ENCODE measurements at regions not wholly inside any gene's neighbourhood (a gene's known extent, or its start where the extent isn't known, plus 50 kb on each side); places are given as distances from the start of the nearest gene placed in this dataset.

DNA sequence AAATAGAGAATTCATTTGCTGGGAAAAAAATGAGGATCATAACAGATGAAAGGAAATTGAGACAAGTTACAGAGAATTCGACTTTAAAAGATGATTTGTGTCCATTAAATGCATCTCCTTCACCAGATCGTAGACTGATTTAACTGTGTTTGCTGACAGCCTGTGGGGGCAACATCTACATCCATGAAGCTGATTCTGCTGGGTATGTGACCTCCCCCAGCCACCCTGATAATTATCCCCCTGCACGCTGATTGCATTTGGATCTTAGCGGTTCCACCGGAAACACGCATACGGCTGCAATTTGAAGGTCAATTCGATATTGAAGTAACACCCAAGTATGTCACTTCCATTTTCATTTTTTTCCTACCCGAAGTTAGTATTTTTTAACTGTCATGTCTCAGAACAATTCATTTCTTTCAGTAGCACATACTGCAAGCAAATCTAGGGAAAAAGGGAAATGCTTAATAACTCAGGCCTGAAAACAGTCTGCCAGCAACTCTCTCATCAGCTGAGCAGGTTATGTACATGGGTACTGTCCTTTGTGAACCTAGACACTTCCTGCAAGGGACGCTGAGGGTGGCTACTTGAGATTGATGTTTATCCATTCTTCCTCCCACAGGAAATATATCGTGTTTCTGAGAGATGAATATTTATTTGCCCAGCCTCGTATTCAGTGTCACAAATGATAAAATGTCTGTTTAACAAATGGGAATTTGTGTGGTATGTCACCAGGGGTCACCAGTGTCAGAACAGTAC lies 134.9 kb downstream of the ZNF22 start:
- no peaks in the 10 kb centered on the region for H3K27me3 ChIP-seq (ENCODE audit: control insufficient read depth in 2 of 2, insufficient read depth in 2 of 2, low read length in 2 of 2)
- TF ChIP-seq EZH2 (IDR thresholded peaks at IDR 0.05; ENCODE audit: borderline replicate concordance, low read depth, low read length, severe bottlenecking) (no peak), POLR2A (IDR thresholded peaks at IDR 0.05; ENCODE audit: low read depth, low read length) (no peak), MYC (IDR thresholded peaks at IDR 0.05; ENCODE audit: low read depth, low read length) (no peak), GATA2 (IDR thresholded peaks at IDR 0.05; ENCODE audit: insufficient read depth, insufficient read length, low read depth, low read length) (no peak), JUN (IDR thresholded peaks at IDR 0.05; ENCODE audit: borderline replicate concordance, insufficient read depth, insufficient read length, low read depth) (no peak), FOS (IDR thresholded peaks at IDR 0.05; ENCODE audit: borderline replicate concordance, insufficient read depth, low read length) (no peak), POLR2AphosphoS5 (IDR thresholded peaks at IDR 0.05; ENCODE audit: insufficient read depth, low read depth, low read length) (no peak)
- TF ChIP-seq, protein P1, sequence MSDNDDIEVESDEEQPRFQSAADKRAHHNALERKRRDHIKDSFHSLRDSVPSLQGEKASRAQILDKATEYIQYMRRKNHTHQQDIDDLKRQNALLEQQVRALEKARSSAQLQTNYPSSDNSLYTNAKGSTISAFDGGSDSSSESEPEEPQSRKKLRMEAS (IDR thresholded peaks at IDR 0.05; ENCODE audit: insufficient read depth, insufficient read length), result no peak
- TF ChIP-seq, protein P2, sequence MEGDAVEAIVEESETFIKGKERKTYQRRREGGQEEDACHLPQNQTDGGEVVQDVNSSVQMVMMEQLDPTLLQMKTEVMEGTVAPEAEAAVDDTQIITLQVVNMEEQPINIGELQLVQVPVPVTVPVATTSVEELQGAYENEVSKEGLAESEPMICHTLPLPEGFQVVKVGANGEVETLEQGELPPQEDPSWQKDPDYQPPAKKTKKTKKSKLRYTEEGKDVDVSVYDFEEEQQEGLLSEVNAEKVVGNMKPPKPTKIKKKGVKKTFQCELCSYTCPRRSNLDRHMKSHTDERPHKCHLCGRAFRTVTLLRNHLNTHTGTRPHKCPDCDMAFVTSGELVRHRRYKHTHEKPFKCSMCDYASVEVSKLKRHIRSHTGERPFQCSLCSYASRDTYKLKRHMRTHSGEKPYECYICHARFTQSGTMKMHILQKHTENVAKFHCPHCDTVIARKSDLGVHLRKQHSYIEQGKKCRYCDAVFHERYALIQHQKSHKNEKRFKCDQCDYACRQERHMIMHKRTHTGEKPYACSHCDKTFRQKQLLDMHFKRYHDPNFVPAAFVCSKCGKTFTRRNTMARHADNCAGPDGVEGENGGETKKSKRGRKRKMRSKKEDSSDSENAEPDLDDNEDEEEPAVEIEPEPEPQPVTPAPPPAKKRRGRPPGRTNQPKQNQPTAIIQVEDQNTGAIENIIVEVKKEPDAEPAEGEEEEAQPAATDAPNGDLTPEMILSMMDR (IDR thresholded peaks at IDR 0.05; ENCODE audit: extremely low read depth in 1 of 2, insufficient read depth in 1 of 2, low read depth in 1 of 2, low read length in 2 of 2), result no peak
- no peaks in the 10 kb centered on the region for H3K9me3 ChIP-seq (replicated peaks; ENCODE audit: control insufficient read depth, insufficient read depth, low read length)
- no peaks in the 10 kb centered on the region for H4K20me1 ChIP-seq (replicated peaks; ENCODE audit: control insufficient read depth, extremely low read depth, insufficient read depth, low read length)
- no peak overlapping the region for H3K9ac ChIP-seq (replicated peaks; ENCODE audit: extremely low read depth, insufficient read depth, low read length)
- H3K36me3 ChIP-seq (ENCODE audit: control insufficient read depth in 2 of 2, extremely low read depth in 1 of 2, insufficient read depth in 2 of 2, low read length in 2 of 2), result no peaks in the 10 kb centered on the region
- POLR2A ChIA-PET, result no interaction called here
- H3K4me1 ChIP-seq (ENCODE audit: control insufficient read depth, extremely low read depth, insufficient read depth, low read length), result peaks cover 6% of the 10 kb centered on the region
- intact Hi-C loops (cut with micrococcal nuclease), result no loop called here
- no peaks in the 10 kb centered on the region for H3K79me2 ChIP-seq (ENCODE audit: control insufficient read depth, insufficient read depth, low read length)
- peak overlapping the region; percentile 66 for H2AFZ ChIP-seq (ENCODE audit: low read depth, low read length)
- CTCF ChIA-PET, result no interaction called here
- H3K4me3 ChIP-seq (replicated peaks in 1 of 3; ENCODE audit: insufficient read depth in 1 of 3, low read depth in 1 of 3, low read length in 3 of 3), result no peak overlapping the region
- dilution Hi-C loops (cut with MboI; ENCODE audit: extremely low pct_ligation_motif_present, low sequenced_read_pairs), result no loop called here
- no peaks in the 10 kb centered on the region for H3K9me1 ChIP-seq (replicated peaks; ENCODE audit: control insufficient read depth, extremely low read depth, insufficient read depth, low read length)
- H3K27ac ChIP-seq (ENCODE audit: insufficient read depth, low read depth, low read length), result no peak overlapping the region
- FAIRE-seq (no peak), DNase-seq (ENCODE audit: low read depth, low spot score) (peak; percentile 28)
- no TSS peak for BruUV-seq (replicated peaks)
- peak overlapping the region; percentile 36 for H3K4me2 ChIP-seq (ENCODE audit: insufficient read depth, low read length)
